Activated T-helper 1 cell treated with anti-CD3 and anti-CD28 coated beads, Interleukin-12 subunit alpha, Interleukin-12 subunit beta, Interleukin-2, Interleukin-4 antibody, amounts not matched to agents 30 ng/mL and 10 ng/mL and 1 ng/mL, durations not matched to agents 14 hours and 24 hours and 36 hours (primary cell): ENCODE measurements at regions not wholly inside any gene's neighbourhood (a gene's known extent, or its start where the extent isn't known, plus 50 kb on each side); places are given as distances from the start of the nearest gene placed in this dataset.

Source experiments
- DNase-seq: peaks from one replicate; pipeline ENCODE4 v3.0.0; 2021; ENCODE audit warnings: low spot score
- H3K27ac Mint-ChIP-seq: one replicate; pipeline ENCODE4 v1.8.0; 2021; ENCODE audit warnings: mild to moderate bottlenecking, mixed read lengths
- H3K27me3 Mint-ChIP-seq: one replicate; pipeline ENCODE4 v1.8.0; 2022; ENCODE audit warnings: mild to moderate bottlenecking, moderate library complexity, mixed read lengths; ENCODE audit not compliant: insufficient read depth
- H3K36me3 Mint-ChIP-seq: one replicate; pipeline ENCODE4 v1.8.0; 2021; ENCODE audit warnings: low read depth, mixed read lengths
- H3K4me1 Mint-ChIP-seq: one replicate; pipeline ENCODE4 v1.8.0; 2021; ENCODE audit warnings: low read depth, mixed read lengths
- H3K4me3 Mint-ChIP-seq: one replicate; pipeline ENCODE4 v1.8.0; 2021; ENCODE audit warnings: mild to moderate bottlenecking, moderate library complexity, mixed read lengths
- H3K9me3 Mint-ChIP-seq: one replicate; pipeline ENCODE4 v1.8.0; 2021; ENCODE audit warnings: mixed read lengths
- intact Hi-C: fragments of 100-400 bp; cut with micrococcal nuclease; formaldehyde crosslinking; loops from one replicate; pipeline ENCODE4 v1.15.1; 2024

GRCh38 chr1:207224666-207225065 is 96.8 kb upstream of the CD55 start:
- H3K36me3 Mint-ChIP-seq = peaks cover 2% of the 10 kb centered on the region
- no peaks in the 10 kb centered on the region for H3K4me1 Mint-ChIP-seq
- H3K9me3 Mint-ChIP-seq = no peaks in the 10 kb centered on the region
- H3K4me3 Mint-ChIP-seq = no peak overlapping the region
- no peaks in the 10 kb centered on the region for H3K27me3 Mint-ChIP-seq
- intact Hi-C loops = no loop called here
- DNase-seq = no peak
- H3K27ac Mint-ChIP-seq = no peak overlapping the region

GRCh38 chr1:207227131-207227630 is 94.3 kb upstream of the CD55 start:
- no peak overlapping the region for H3K4me3 Mint-ChIP-seq
- H3K9me3 Mint-ChIP-seq = no peaks in the 10 kb centered on the region

GRCh38 chr1:207228987-207229386 is 92.5 kb upstream of the CD55 start:
- Mint-ChIP-seq H3K27me3 (peaks cover 1% of the 10 kb centered on the region), H3K9me3 (peaks cover 4% of the 10 kb centered on the region), H3K27ac (no peak overlapping the region), H3K36me3 (no peaks in the 10 kb centered on the region), H3K4me1 (no peaks in the 10 kb centered on the region), H3K4me3 (no peak overlapping the region)
- intact Hi-C loops = no loop called here
- DNase-seq = no peak

More at GRCh38 chr1:207227131-207227630, 94.3 kb upstream of the CD55 start:
- Mint-ChIP-seq H3K27me3 (no peaks in the 10 kb centered on the region), H3K36me3 (no peaks in the 10 kb centered on the region), H3K27ac (no peak overlapping the region), H3K4me1 (no peaks in the 10 kb centered on the region)
- intact Hi-C loops = no loop called here
- DNase-seq = no peak

DNA sequence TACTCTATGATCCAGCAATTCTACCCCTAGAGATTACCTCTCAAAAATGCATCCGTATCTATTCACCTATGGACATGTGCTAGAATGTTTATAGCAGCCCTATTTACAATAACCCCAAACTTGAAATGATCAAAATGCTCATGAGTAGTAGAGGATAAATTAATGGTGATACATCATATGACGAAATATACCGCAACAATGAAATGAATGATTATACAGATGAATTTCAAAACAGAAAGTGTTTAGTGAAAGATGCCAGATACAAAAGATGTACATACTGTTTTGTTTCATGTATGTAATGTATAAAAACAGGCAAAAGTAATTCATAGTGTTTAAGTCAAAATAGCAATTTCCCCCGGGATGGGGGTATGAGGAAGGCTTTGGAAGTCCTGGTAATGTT is 91.0 kb upstream of the CD55 start:
- DNase-seq = no peak
- Mint-ChIP-seq H3K9me3 (peaks cover 4% of the 10 kb centered on the region), H3K4me3 (no peak overlapping the region), H3K27ac (no peak overlapping the region), H3K4me1 (no peaks in the 10 kb centered on the region), H3K36me3 (no peaks in the 10 kb centered on the region), H3K27me3 (peaks cover 4% of the 10 kb centered on the region)
- intact Hi-C loops = no loop called here

- H3K27ac Mint-ChIP-seq = no peak overlapping the region
- intact Hi-C loops = no loop called here
- no peaks in the 10 kb centered on the region for H3K4me1 Mint-ChIP-seq
- DNase-seq = no peak
- H3K27me3 Mint-ChIP-seq = peaks cover 6% of the 10 kb centered on the region
- no peak overlapping the region for H3K4me3 Mint-ChIP-seq
- peaks cover 4% of the 10 kb centered on the region for H3K9me3 Mint-ChIP-seq
- no peaks in the 10 kb centered on the region for H3K36me3 Mint-ChIP-seq
Observed at GRCh38 chr1:207234690-207235089, 86.8 kb upstream of the CD55 start.

GRCh38 chr1:207239874-207240273 is 81.6 kb upstream of the CD55 start:
- intact Hi-C loops = no loop called here
- H3K4me3 Mint-ChIP-seq = no peak overlapping the region
- H3K27me3 Mint-ChIP-seq = peaks cover 3% of the 10 kb centered on the region
- no peaks in the 10 kb centered on the region for H3K36me3 Mint-ChIP-seq
- DNase-seq = no peak
- no peak overlapping the region for H3K27ac Mint-ChIP-seq
- H3K4me1 Mint-ChIP-seq = no peaks in the 10 kb centered on the region
- H3K9me3 Mint-ChIP-seq = no peaks in the 10 kb centered on the region

DNA sequence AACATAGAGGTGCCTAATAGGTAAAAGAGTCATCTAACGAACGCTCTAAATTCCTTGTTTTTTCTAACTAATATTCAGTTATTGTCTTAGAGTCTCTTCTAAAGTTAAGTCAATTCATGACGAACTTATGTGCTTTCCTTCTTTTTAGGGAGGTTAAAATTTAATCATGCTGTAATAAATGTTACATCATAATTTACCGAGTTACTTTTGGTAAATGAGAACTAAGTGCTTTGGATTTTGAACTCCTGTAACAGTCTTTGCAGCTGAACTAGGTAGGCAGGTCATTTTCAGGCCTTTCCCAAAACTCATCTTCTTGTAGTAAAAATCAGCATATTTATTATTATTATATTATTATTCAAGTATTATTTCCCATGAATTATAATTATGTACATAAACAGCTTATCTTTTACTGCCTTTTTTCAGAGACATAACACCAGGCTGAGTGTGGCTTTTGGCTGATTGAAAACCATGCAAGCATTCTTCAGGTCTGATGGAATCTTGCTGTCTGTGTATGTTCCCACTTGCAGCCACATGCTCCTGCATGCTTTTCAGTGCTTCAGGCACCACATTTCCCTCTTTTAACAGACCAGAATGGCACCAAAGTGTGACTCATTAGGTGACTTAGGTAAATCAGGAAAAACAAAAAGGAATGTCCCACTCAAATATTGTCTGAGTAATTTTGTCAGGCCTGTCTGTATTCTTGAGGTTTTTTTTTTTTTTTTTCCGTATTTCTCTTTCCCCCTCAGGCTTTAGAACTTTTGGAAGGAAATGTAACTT is 81.0 kb upstream of the CD55 start:
- Mint-ChIP-seq H3K36me3 (no peaks in the 10 kb centered on the region), H3K27me3 (peaks cover 6% of the 10 kb centered on the region), H3K4me3 (no peak overlapping the region), H3K27ac (no peak overlapping the region), H3K9me3 (no peaks in the 10 kb centered on the region), H3K4me1 (no peaks in the 10 kb centered on the region)
- intact Hi-C loops = no loop called here
- no peak for DNase-seq

DNA sequence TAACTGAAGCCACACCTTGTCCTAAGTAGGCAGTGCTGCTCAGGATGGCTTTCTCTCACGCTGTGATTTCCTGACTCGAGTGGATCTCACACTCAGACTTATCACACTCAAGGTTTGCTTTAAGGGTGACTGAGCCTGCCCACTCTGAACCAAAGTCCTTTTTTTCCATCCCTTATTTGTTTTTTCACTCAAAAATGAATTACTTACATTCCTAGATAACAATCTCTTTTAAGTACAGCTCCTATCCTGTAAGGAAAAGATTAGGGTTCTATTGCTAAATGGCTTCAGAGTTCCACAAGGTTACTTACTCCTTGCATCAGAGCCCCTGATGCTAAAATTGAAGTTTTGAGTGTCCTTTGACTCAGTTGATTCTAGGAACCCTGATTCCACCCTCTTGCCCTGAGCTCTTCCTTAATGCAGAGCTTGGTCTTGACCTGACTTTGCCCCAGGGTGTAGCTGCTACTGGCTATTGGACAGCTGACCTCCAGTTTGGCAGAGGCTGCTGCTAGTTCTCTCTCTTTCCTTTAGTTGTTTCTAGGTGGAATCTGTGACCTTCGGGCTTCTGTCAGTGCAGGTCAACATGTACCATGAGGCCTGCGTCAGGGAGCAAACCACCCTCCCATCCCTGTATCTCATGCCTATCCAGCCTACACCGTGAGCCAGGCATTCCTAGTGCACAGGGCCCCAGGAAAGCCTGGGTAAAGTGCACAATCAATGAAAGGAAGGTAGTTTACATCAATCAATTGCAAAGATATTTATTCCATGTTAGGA is 80.1 kb upstream of the CD55 start:
- no peaks in the 10 kb centered on the region for H3K36me3 Mint-ChIP-seq
- intact Hi-C loops = no loop called here

DNA sequence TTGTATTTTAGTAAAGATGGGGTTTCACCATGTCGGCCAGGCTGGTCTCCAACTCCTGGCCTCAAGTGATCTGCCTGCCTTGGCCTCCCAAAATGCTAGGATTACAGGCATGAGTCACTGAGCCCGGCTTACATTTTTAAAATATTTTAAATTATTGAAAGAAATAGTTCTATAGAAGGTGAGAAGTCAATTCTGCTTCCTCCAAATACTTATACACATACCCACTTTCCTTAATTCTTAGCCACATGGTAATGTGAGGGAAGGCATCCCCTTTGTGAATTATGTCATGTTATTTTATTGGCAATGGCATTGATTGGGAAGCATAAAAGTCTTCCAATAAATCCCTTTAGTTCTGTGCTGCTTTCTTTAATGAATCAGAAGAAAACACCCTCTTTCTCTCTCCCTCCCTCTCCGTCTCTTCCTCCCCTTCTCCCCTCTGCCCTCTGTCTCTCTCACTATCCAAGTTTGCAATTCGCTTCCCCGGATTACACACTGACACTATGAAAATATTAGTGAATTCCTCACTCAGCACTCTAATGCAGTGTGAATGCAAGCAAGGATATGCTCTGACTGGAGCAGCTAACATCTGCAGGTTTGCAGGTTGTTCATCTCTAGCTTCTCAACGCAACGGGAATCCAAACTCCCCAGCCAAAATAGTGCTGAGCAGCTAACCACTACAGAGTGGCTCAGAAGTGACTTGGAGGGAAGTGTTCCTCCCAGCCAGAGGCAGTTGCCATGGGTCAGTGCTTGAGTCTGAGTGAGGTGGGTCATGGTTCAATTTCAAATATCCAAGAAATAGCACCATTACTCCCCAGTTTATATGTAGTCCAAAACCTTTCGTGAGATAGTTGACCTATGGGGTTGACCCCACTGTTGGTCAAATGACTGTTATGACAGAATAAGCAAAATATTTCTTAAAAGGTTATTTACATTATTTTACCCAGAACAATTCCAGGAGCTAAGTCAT is 77.8 kb upstream of the CD55 start:
- DNase-seq = no peak
- Mint-ChIP-seq H3K9me3 (no peaks in the 10 kb centered on the region), H3K4me3 (no peak overlapping the region), H3K4me1 (peaks cover 5% of the 10 kb centered on the region), H3K27me3 (peaks cover 7% of the 10 kb centered on the region), H3K36me3 (peaks cover 1% of the 10 kb centered on the region), H3K27ac (no peak overlapping the region)
- intact Hi-C loops = no loop called here

More for the DNA sequence above, 80.1 kb upstream of the CD55 start:
- H3K9me3 Mint-ChIP-seq = no peaks in the 10 kb centered on the region
- peaks cover 10% of the 10 kb centered on the region for H3K27me3 Mint-ChIP-seq
- DNase-seq = no peak
- no peak overlapping the region for H3K27ac Mint-ChIP-seq
- H3K4me1 Mint-ChIP-seq = no peaks in the 10 kb centered on the region
- H3K4me3 Mint-ChIP-seq = no peak overlapping the region

DNA sequence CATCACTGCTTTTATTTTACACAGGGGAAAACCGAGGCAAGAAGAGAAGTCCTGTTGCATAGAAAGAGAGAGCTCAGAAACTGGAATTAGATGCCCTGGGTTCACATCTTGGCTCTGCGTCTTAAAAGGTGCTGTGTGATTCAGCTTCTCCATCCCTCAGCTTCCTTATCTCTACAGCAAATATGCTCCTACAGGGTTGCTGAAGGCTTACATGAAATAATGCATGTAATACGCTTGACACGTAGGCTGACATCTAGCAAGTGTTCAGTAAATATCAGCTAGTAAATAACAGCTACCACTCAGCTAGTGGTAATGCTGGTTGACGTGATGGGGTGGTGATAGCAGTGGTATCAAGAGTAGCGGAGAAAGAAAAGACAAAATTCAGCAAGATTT is 77.1 kb upstream of the CD55 start:
- intact Hi-C loops = no loop called here
- no peak for DNase-seq
- Mint-ChIP-seq H3K27me3 (peaks cover 7% of the 10 kb centered on the region), H3K4me3 (no peak overlapping the region), H3K4me1 (peaks cover 5% of the 10 kb centered on the region), H3K9me3 (no peaks in the 10 kb centered on the region), H3K36me3 (peaks cover 1% of the 10 kb centered on the region), H3K27ac (no peak overlapping the region)

- H3K9me3 Mint-ChIP-seq = no peaks in the 10 kb centered on the region
- no peak overlapping the region for H3K27ac Mint-ChIP-seq
- H3K36me3 Mint-ChIP-seq = peaks cover 1% of the 10 kb centered on the region
- peaks cover 5% of the 10 kb centered on the region for H3K4me1 Mint-ChIP-seq
- H3K4me3 Mint-ChIP-seq = no peak overlapping the region
- H3K27me3 Mint-ChIP-seq = peaks cover 9% of the 10 kb centered on the region
- intact Hi-C loops = no loop called here
- no peak for DNase-seq
Observed at GRCh38 chr1:207245124-207245523, 76.4 kb upstream of the CD55 start.

GRCh38 chr1:207248544-207249198 is 72.8 kb upstream of the CD55 start:
- Mint-ChIP-seq H3K27me3 (peaks cover 13% of the 10 kb centered on the region), H3K27ac (no peak overlapping the region), H3K36me3 (peaks cover 1% of the 10 kb centered on the region), H3K4me3 (no peak overlapping the region), H3K4me1 (peaks cover 5% of the 10 kb centered on the region), H3K9me3 (peaks cover 9% of the 10 kb centered on the region)
- intact Hi-C loops = no loop called here
- no peak for DNase-seq
